H9 (cell line): ENCODE measurements at regions not wholly inside any gene's neighbourhood (a gene's known extent, or its start where the extent isn't known, plus 50 kb on each side); places are given as distances from the start of the nearest gene placed in this dataset.

Source experiments
- DNase-seq: peaks from one replicate; pipeline ENCODE4 v3.0.0-alpha.2; 2017
- H2AFZ ChIP-seq: one replicate; pipeline ENCODE4 v1.6.1; 2013; ENCODE audit warnings: mild to moderate bottlenecking, low read length, control low read depth, moderate library complexity
- H2AK5ac ChIP-seq: 2 replicates; pipeline ENCODE4 v1.6.1; 2013; ENCODE audit warnings: low read length, control low read depth, mixed read lengths; ENCODE audit not compliant: insufficient read length
- H2BK120ac ChIP-seq: one replicate; pipeline ENCODE4 v1.6.1; 2013; ENCODE audit warnings: low read depth, mild to moderate bottlenecking, low read length, control low read depth, inconsistent platforms; ENCODE audit not compliant: poor library complexity, severe bottlenecking
- H2BK12ac ChIP-seq: 2 replicates; pipeline ENCODE4 v1.6.1; 2013; ENCODE audit warnings: low read length, control low read depth, mixed read lengths, low read depth; ENCODE audit not compliant: insufficient read length
- H2BK15ac ChIP-seq: 2 replicates; pipeline ENCODE4 v1.6.1; 2013; ENCODE audit warnings: low read depth, low read length, control low read depth
- H2BK20ac ChIP-seq: one replicate; pipeline ENCODE4 v1.6.1; 2013; ENCODE audit warnings: low read depth, mild to moderate bottlenecking, low read length, control low read depth, inconsistent platforms; ENCODE audit not compliant: poor library complexity, severe bottlenecking
- H2BK5ac ChIP-seq: 2 replicates; pipeline ENCODE4 v1.6.1; 2013; ENCODE audit warnings: low read length, control low read depth, mixed read lengths; ENCODE audit not compliant: insufficient read length
- H3K14ac ChIP-seq: 2 replicates; pipeline ENCODE4 v1.6.1; 2013; ENCODE audit warnings: low read length, control low read depth; ENCODE audit not compliant: insufficient read depth
- H3K18ac ChIP-seq: 2 replicates; pipeline ENCODE4 v1.6.1; 2013; ENCODE audit warnings: low read depth, mild to moderate bottlenecking, mixed read lengths, low read length, control low read depth; ENCODE audit not compliant: insufficient read length
- H3K23ac ChIP-seq: 2 replicates; pipeline ENCODE4 v1.6.1; 2013; ENCODE audit warnings: low read length, control low read depth, mixed read lengths, low read depth; ENCODE audit not compliant: insufficient read length
- H3K23me2 ChIP-seq: 2 replicates; pipeline ENCODE4 v1.6.1; 2013; ENCODE audit warnings: low read depth, mild to moderate bottlenecking, mixed read lengths, low read length, control low read depth; ENCODE audit not compliant: insufficient read length, poor library complexity, severe bottlenecking
- H3K27ac ChIP-seq: 2 replicates; pipeline ENCODE4 v1.5.1; 2013; ENCODE audit warnings: low read length, control low read depth, mixed read lengths, low read depth; ENCODE audit not compliant: insufficient read length
- H3K27me3 ChIP-seq: 2 replicates; pipeline ENCODE4 v1.6.1; 2013; ENCODE audit warnings: low read length, control low read depth, inconsistent platforms; ENCODE audit not compliant: insufficient read depth
- H3K4ac ChIP-seq: 2 replicates; pipeline ENCODE4 v1.6.1; 2013; ENCODE audit warnings: low read depth, mild to moderate bottlenecking, control low read depth, inconsistent platforms, low read length, moderate library complexity
- H3K4me1 ChIP-seq: 2 replicates; pipeline ENCODE4 v1.6.1; 2013; ENCODE audit warnings: low read length, control low read depth, inconsistent platforms; ENCODE audit not compliant: insufficient read depth
- H3K4me2 ChIP-seq: 2 replicates; pipeline ENCODE4 v1.6.1; 2013; ENCODE audit warnings: low read length, control low read depth, mixed read lengths; ENCODE audit not compliant: insufficient read length, insufficient read depth
- H3K56ac ChIP-seq: 2 replicates; pipeline ENCODE4 v1.6.1; 2013; ENCODE audit warnings: low read depth, mild to moderate bottlenecking, mixed read lengths, low read length, control low read depth; ENCODE audit not compliant: insufficient read length
- H3K79me1 ChIP-seq: 2 replicates; pipeline ENCODE4 v1.6.1; 2013; ENCODE audit warnings: low read depth, mild to moderate bottlenecking, moderate library complexity, low read length, control low read depth, inconsistent platforms; ENCODE audit not compliant: insufficient read depth, poor library complexity, severe bottlenecking
- H3K79me2 ChIP-seq: 2 replicates; pipeline ENCODE4 v1.6.1; 2013; ENCODE audit warnings: low read length, control low read depth, inconsistent platforms; ENCODE audit not compliant: insufficient read depth
- H3K9ac ChIP-seq: 2 replicates; pipeline ENCODE4 v1.6.1; 2013; ENCODE audit warnings: low read length, control low read depth, mixed read lengths; ENCODE audit not compliant: insufficient read length; ENCODE audit errors: extremely low read depth
- H3K9me3 ChIP-seq: one replicate; pipeline ENCODE4 v1.6.1; 2013; ENCODE audit warnings: low read depth, low read length, inconsistent platforms; ENCODE audit not compliant: control insufficient read depth
- H3T11ph ChIP-seq: one replicate; pipeline ENCODE4 v1.6.1; 2013; ENCODE audit warnings: mild to moderate bottlenecking, low read length, control low read depth, inconsistent platforms
- H4K20me1 ChIP-seq: one replicate; pipeline ENCODE4 v1.6.1; 2013; ENCODE audit not compliant: control insufficient read depth, insufficient read length, insufficient read depth
- H4K5ac ChIP-seq: 2 replicates; pipeline ENCODE4 v1.6.1; 2013; ENCODE audit warnings: low read depth, mild to moderate bottlenecking, mixed read lengths, low read length, control low read depth; ENCODE audit not compliant: insufficient read length
- H4K8ac ChIP-seq: replicated peaks from 2 replicates; pipeline ENCODE4 v1.6.1; 2013; ENCODE audit warnings: low read length, control low read depth, mixed read lengths, low read depth; ENCODE audit not compliant: insufficient read length
- H4K91ac ChIP-seq: 2 replicates; pipeline ENCODE4 v1.6.1; 2013; ENCODE audit warnings: low read depth, mild to moderate bottlenecking, moderate library complexity, mixed read lengths, low read length, control low read depth; ENCODE audit not compliant: insufficient read length
- H3K27ac Mint-ChIP-seq, 3 experiments: 2 replicates in 2 of 3; 3 replicates in 1 of 3; pipeline ENCODE4 v1.8.0; 2020 to 2021; ENCODE audit warnings: mixed read lengths in 3 of 3, mild to moderate bottlenecking in 1 of 3, moderate library complexity in 1 of 3
- H3K27me3 Mint-ChIP-seq: 2 replicates; pipeline ENCODE4 v1.8.0; 2021; ENCODE audit warnings: low read depth, mild to moderate bottlenecking, moderate library complexity, mixed read lengths
- H3K36me3 Mint-ChIP-seq, 3 experiments: 2 replicates in 2 of 3; 3 replicates in 1 of 3; pipeline ENCODE4 v1.8.0; 2020 to 2021; ENCODE audit warnings: low read depth in 3 of 3, mixed read lengths in 3 of 3; ENCODE audit not compliant: insufficient read depth in 1 of 3
- H3K4me1 Mint-ChIP-seq, 2 experiments: 2 replicates each; pipeline ENCODE4 v1.8.0; 2020; ENCODE audit warnings: mixed read lengths in 2 of 2
- H3K4me3 Mint-ChIP-seq, 2 experiments: 2 replicates in 1 of 2; 3 replicates in 1 of 2; pipeline ENCODE4 v1.8.0; 2020 to 2021; ENCODE audit warnings: mild to moderate bottlenecking in 2 of 2, mixed read lengths in 2 of 2, moderate library complexity in 1 of 2
- H3K9me3 Mint-ChIP-seq, 2 experiments: 2 replicates in 1 of 2; 3 replicates in 1 of 2; pipeline ENCODE4 v1.8.0; 2020; ENCODE audit warnings: mild to moderate bottlenecking in 2 of 2, mixed read lengths in 2 of 2, moderate library complexity in 1 of 2
- WGBS: extraction: QIAGEN DNeasy Blood & Tissue Kit; methylation state at CpG from one replicate; pipeline ENCODE4 v1.1.7; 2013; ENCODE audit warnings: missing lambda C conversion rate, low lambda C conversion rate, mixed read lengths; ENCODE audit not compliant: insufficient read length; ENCODE audit errors: extremely low coverage; 5-methylcytosine and 5-hydroxymethylcytosine counted together
- TF ChIP-seq, protein P1 (sequence below): fragments of 200-600 bp; sonication (generic); conservative IDR thresholded peaks from 3 replicates; pipeline ENCODE4 v1.8.0; 2021; ENCODE audit warnings: antibody characterized with exemption, mild to moderate bottlenecking

DNA sequence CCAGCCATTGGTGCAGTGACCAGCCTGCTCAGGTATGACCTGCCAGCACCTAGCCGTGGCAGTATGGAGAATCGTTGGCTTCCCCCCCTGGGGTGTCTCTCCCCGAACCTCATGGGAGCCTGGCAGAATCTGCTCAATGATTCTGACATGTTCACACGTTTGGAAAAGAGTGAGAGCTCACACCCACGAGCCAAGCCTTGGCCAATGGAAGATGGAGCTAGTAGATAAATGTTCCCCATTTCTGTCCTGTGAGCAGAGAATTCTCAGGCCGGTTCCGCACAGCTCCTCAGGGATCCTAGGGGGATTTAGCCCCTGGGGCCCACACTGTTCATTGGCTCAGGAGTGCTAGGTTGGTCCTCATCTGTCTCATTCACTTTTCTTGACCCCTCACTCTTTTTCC, 128.4 kb downstream of the RCN1 start:
- Histone ChIP-seq H3T11ph (no peak overlapping the region), H3K23ac (no peak overlapping the region), H2AK5ac (no peak overlapping the region), H2BK12ac (no peak overlapping the region), H3K4me1 (no peaks in the 10 kb centered on the region), H2BK120ac (no peak overlapping the region), H2AFZ (no peak overlapping the region), H3K9me3 (no peaks in the 10 kb centered on the region), H3K9ac (no peak overlapping the region), H3K79me1 (no peaks in the 10 kb centered on the region), H3K4me2 (no peak overlapping the region), H2BK20ac (no peak overlapping the region), H2BK15ac (no peak overlapping the region), H2BK5ac (no peak overlapping the region), H3K27ac (no peak overlapping the region), H3K27me3 (no peaks in the 10 kb centered on the region), H3K18ac (no peak overlapping the region), H4K8ac (no peak overlapping the region), H4K91ac (no peak overlapping the region), H3K4ac (no peak overlapping the region), H3K23me2 (no peaks in the 10 kb centered on the region), H3K79me2 (no peaks in the 10 kb centered on the region), H4K20me1 (no peaks in the 10 kb centered on the region), H3K14ac (no peak overlapping the region; the same call in 1 of the 2 replicates), H3K56ac (no peak overlapping the region), H4K5ac (no peak overlapping the region)
- Mint-ChIP-seq H3K4me3 (no peak overlapping the region), H3K27me3 (no peaks in the 10 kb centered on the region), H3K9me3 (no peaks in the 10 kb centered on the region), H3K4me1 (peaks cover 0 to 8% of the 10 kb centered on the region in 2 experiments; a peak in 3 of 4 replicates), H3K36me3 (no peaks in the 10 kb centered on the region), H3K27ac (no peak overlapping the region)
- no CpG with 5 or more reads among the region's 7 CpGs for WGBS
- TF ChIP-seq, protein P1, sequence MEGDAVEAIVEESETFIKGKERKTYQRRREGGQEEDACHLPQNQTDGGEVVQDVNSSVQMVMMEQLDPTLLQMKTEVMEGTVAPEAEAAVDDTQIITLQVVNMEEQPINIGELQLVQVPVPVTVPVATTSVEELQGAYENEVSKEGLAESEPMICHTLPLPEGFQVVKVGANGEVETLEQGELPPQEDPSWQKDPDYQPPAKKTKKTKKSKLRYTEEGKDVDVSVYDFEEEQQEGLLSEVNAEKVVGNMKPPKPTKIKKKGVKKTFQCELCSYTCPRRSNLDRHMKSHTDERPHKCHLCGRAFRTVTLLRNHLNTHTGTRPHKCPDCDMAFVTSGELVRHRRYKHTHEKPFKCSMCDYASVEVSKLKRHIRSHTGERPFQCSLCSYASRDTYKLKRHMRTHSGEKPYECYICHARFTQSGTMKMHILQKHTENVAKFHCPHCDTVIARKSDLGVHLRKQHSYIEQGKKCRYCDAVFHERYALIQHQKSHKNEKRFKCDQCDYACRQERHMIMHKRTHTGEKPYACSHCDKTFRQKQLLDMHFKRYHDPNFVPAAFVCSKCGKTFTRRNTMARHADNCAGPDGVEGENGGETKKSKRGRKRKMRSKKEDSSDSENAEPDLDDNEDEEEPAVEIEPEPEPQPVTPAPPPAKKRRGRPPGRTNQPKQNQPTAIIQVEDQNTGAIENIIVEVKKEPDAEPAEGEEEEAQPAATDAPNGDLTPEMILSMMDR = no peak
- DNase-seq = no peak
